ENCODE measurements at regions not wholly inside any gene's neighbourhood (a gene's known extent, or its start where the extent isn't known, plus 50 kb on each side); places are given as distances from the start of the nearest gene placed in this dataset.

DNA sequence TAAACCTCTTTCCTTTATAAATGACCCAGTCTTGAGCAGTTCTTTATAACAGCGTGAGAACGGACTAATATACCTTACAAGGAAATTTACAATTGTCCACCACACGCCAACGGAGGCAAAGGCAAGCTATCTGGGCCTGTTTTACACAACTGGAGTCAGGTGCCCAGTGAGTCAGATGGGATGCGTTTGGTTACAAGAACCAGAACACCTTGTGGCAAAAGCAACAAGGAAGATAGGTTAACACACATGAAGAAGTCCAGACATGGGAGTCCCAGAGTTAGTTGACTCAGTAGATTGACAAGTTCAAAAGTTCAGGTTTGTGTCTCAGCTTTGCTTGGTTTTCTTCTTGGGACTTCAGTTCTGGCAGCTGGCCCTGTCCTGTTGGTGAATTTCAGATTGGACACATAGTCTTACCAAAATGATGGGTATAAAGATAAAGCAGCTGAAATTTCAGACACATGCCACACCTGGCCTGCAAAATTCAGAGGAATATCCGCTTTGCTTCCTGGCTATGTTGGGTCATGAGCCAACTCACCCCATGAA is 97.9 kb downstream of the PXDC1 start:
- no peaks in the 10 kb centered on the region for H3K36me3 Mint-ChIP-seq (ENCODE audit: insufficient read depth)
- no peak overlapping the region for H3K27ac Mint-ChIP-seq (ENCODE audit: low read depth)
- no peaks in the 10 kb centered on the region for H3K9me3 Mint-ChIP-seq
- no peak overlapping the region for H3K4me3 Mint-ChIP-seq
- H3K27me3 Mint-ChIP-seq = peaks cover 63% of the 10 kb centered on the region
- ATAC-seq (replicated peaks; ENCODE audit: extremely low read depth, poor library complexity, severe bottlenecking) (no peak), DNase-seq (ENCODE audit: low spot score in 2 of 2) (no peak)
- no peaks in the 10 kb centered on the region for H3K4me1 Mint-ChIP-seq

DNA sequence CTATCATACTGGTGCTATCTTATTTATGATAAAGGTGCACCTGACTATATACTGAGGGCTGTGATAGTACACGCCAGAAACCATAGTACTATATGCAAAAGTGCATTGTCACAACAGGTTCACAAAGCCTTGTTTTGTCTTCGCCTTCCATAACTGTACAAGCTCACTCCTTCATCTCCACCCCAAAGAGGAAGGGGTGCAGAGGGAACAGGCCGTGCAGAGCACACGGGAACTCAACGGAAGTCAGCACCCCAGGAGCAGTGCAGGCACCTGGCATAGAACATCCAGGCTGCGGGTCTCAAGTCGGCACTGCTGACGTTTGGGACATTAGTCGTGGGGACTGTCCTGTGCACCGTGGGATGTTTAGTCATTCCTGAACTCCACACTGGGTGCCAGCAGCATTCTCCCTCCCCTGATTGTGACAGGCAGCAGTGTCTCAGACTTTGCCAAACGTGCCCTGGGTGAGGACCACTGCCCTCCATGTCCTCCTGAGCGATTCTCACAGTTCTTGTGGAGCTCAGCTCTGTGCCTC is 99.7 kb downstream of the PXDC1 start:
- no peak for ATAC-seq (replicated peaks; ENCODE audit: extremely low read depth, poor library complexity, severe bottlenecking)
- Mint-ChIP-seq H3K27me3 (peaks cover 51% of the 10 kb centered on the region), H3K9me3 (no peaks in the 10 kb centered on the region), H3K27ac (ENCODE audit: low read depth) (no peak overlapping the region), H3K36me3 (ENCODE audit: insufficient read depth) (no peaks in the 10 kb centered on the region), H3K4me1 (no peaks in the 10 kb centered on the region), H3K4me3 (no peak overlapping the region)
- no peak for DNase-seq (ENCODE audit: low spot score in 2 of 2)

DNA sequence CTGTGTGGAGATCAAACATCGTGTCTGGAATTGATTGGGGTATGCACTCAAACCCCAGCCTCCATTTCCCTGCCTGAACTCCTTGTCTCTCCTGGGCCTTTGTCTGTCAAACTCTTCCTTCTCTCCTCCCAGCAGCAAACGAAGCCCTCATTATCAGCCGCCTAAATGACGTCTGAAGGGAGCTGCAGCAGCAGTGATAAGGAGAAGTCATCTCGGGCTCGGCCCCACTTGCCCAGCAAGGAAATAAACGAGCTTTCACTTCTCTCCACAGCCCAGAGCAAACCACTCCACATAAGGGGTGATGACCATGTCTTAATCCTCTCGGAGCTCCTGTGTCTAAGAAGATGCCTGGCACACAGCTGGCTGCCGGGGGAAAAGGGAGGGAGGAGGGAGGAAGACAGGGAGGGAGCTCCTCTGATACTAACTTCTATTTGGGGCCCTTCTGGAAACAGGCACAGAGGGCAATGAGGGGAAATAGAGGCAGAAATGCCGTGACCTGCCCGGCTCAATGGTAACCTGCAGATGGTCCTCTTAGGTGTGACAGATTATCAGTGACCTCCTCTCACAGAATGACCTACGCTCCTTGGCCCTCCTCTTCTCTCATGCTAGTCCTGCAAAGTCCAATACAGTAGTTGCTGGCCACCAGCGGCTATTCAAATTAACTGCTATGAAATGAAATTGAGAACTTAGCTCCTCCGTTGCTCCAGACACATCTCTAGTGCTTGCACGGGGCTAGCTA is 100.4 kb downstream of the PXDC1 start:
- DNase-seq (ENCODE audit: low spot score in 2 of 2) (no peak), ATAC-seq (replicated peaks; ENCODE audit: extremely low read depth, poor library complexity, severe bottlenecking) (no peak)
- H3K9me3 Mint-ChIP-seq = no peaks in the 10 kb centered on the region
- no peak overlapping the region for H3K27ac Mint-ChIP-seq (ENCODE audit: low read depth)
- no peak overlapping the region for H3K4me3 Mint-ChIP-seq
- H3K4me1 Mint-ChIP-seq = no peaks in the 10 kb centered on the region
- peaks cover 44% of the 10 kb centered on the region for H3K27me3 Mint-ChIP-seq
- no peaks in the 10 kb centered on the region for H3K36me3 Mint-ChIP-seq (ENCODE audit: insufficient read depth)

DNA sequence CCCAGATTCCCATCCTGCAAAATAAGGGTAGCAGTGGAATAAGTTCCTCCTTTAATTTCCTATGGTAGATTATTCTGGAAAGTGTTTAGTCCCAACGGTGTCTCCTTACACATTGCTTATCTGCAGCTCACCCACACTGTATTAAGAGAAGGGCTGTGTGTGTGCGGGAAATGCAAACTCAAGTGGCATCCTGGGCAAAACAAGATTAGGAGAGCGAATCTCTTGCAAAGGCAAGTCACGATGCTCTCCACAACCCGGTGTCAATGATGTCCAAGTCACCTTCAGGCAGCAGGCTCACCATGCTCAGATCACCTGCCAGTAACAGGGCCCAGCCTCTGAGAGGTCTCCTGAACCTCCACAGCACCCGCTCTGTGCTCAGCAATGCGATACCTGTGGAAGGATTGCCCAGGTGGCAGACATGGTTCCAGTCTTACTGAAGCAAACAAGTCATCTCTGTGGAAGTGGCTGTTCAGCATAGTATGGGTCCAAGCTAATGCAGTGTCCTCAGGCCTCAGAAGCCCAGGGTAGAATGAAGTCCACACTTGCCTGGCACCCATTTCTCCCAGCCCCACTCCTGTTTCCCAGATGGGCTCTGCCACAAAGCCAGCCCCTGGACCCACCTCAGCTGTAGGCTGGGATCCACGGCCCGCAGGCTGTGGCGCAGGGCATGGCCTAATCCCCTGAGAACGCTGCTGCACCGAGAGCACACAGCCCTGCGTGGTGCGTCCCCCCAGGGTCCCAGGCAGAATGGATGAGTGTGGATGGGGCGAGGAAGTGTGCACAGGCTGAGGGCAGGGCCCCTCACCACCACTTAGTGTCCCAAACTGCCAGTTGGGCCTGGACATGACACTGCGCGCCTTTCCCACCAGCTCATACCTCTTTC is 101.2 kb downstream of the PXDC1 start:
- Mint-ChIP-seq H3K36me3 (ENCODE audit: insufficient read depth) (no peaks in the 10 kb centered on the region), H3K4me1 (no peaks in the 10 kb centered on the region), H3K27ac (ENCODE audit: low read depth) (no peak overlapping the region), H3K27me3 (peaks cover 45% of the 10 kb centered on the region), H3K4me3 (no peak overlapping the region), H3K9me3 (no peaks in the 10 kb centered on the region)
- DNase-seq (ENCODE audit: low spot score in 2 of 2) (no peak), ATAC-seq (replicated peaks; ENCODE audit: extremely low read depth, poor library complexity, severe bottlenecking) (no peak)

DNA sequence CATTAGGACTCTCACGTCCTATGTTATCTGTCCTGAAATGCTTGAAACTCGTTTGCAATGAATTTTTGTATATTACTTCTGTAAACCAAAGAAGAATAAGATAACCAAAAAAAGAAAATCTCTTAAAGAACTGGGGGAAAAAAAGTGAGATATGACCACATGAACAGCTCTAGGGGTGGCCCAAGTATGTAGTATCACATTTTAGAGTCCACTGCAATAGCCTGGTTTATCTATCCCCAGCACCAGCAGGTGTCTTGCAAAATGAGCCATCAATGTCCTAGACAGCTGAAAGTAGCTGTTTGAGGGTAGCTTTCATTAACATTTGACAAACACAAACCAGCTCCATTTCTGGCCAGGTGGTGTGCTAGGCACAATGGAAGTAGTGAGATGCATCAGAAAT is 102.8 kb downstream of the PXDC1 start:
- Mint-ChIP-seq H3K27ac (ENCODE audit: low read depth) (no peak overlapping the region), H3K36me3 (ENCODE audit: insufficient read depth) (no peaks in the 10 kb centered on the region), H3K27me3 (peaks cover 51% of the 10 kb centered on the region), H3K4me1 (no peaks in the 10 kb centered on the region), H3K9me3 (no peaks in the 10 kb centered on the region), H3K4me3 (no peak overlapping the region)
- ATAC-seq (replicated peaks; ENCODE audit: extremely low read depth, poor library complexity, severe bottlenecking) (no peak), DNase-seq (ENCODE audit: low spot score in 2 of 2) (no peak)

DNA sequence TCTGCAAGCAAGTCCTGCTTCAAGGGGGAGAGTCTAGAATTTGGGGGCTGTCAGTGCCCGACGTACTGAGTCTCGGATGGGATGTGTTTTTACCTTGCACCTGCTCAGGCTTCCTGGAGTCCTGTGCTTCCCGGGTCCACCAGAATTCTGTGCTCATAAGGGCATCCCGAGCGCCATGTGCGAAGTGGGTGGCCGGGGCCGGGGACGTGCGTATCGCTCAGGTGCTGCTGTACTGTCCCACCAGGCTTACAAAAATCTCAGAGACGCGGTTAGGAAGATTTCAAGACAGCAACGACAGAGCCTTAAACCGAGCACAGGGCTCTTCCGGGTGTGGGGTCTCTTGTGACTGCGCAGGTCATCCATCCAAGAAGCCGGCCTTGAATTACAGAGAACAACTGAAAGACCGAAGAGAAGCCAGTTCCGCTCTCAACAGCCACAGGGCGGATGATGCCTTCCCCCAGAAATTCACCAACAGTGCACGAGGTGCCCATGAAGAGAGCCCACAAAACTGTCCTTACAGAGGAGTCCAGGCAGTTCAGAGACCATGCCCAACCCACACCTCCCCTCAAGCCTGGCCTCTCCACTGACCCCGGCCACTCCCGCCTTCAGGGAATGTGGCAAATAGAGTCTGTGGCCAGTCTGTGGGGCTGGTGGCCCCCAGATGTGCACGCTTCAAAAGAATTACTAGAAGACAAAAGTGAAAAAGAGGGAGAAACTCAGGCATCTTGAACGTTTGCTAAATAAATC is 104.7 kb downstream of the PXDC1 start:
- no peak overlapping the region for H3K4me3 Mint-ChIP-seq
- no peaks in the 10 kb centered on the region for H3K9me3 Mint-ChIP-seq
- DNase-seq (ENCODE audit: low spot score in 2 of 2) (no peak), ATAC-seq (replicated peaks; ENCODE audit: extremely low read depth, poor library complexity, severe bottlenecking) (no peak)
- H3K27me3 Mint-ChIP-seq = peaks cover 45% of the 10 kb centered on the region
- no peaks in the 10 kb centered on the region for H3K36me3 Mint-ChIP-seq (ENCODE audit: insufficient read depth)
- H3K27ac Mint-ChIP-seq (ENCODE audit: low read depth) = no peak overlapping the region
- no peaks in the 10 kb centered on the region for H3K4me1 Mint-ChIP-seq

DNA sequence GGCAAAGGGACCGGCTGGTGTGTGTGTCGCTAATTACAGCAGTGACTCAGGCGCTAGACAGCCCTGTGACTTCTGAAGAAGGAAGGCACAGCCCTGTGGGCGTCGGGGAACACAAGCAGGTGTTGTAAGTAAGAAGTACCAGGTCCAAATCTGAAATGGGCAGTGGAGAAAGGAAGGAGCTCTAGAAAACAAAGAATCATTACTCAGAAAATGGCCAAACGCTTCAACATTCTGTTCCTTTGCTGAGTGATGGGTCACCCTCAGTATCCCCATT is 106.8 kb downstream of the PXDC1 start:
- Mint-ChIP-seq H3K9me3 (no peaks in the 10 kb centered on the region), H3K4me3 (no peak overlapping the region), H3K27ac (ENCODE audit: low read depth) (no peak overlapping the region), H3K27me3 (peaks cover 46% of the 10 kb centered on the region), H3K4me1 (no peaks in the 10 kb centered on the region), H3K36me3 (ENCODE audit: insufficient read depth) (no peaks in the 10 kb centered on the region)
- DNase-seq (ENCODE audit: low spot score in 2 of 2) (no peak), ATAC-seq (replicated peaks; ENCODE audit: extremely low read depth, poor library complexity, severe bottlenecking) (no peak)

DNA sequence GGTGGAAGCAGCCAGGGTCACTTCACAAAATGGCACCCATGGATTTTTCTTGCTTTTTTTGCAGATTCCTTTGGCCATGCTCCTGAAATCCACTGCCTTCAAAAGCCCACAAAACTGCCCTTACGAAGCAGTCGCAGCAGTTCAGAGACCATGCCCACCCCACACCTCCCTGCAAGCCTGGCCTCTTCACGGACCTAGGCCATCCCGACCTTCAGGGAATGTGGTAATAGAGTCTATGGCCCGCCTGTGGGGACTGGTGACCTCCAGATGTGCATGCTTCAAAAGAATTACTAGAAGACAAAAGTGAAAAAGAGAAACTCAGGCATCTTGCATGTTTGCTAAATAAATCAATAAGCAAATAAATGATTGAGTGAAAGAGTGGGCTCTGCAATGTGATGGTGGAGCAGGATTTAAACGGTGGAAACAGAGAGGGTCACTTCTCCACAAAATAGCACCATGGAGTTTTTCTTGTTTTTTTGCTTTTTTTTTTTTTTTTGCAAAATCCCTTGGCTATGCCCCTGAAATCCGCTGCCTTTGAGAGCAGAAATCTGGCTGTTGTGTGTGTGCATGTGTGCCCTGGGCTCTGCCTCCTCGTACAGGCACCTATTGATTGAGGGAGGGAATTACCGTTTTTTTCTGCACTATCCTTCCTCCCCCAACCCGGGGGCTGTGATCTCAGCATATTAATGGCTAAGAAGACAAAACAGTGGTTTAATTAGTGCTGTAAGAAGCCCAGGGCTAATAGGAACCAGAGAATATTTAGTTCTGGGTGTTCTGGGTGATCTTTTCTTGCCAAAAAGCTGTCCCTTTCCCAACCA is 107.4 kb downstream of the PXDC1 start:
- no peak overlapping the region for H3K27ac Mint-ChIP-seq (ENCODE audit: low read depth)
- H3K4me1 Mint-ChIP-seq = no peaks in the 10 kb centered on the region
- H3K9me3 Mint-ChIP-seq = no peaks in the 10 kb centered on the region
- no peaks in the 10 kb centered on the region for H3K36me3 Mint-ChIP-seq (ENCODE audit: insufficient read depth)
- peaks cover 52% of the 10 kb centered on the region for H3K27me3 Mint-ChIP-seq
- DNase-seq (ENCODE audit: low spot score in 2 of 2) = no peak
- no peak for ATAC-seq (replicated peaks; ENCODE audit: extremely low read depth, poor library complexity, severe bottlenecking)
- no peak overlapping the region for H3K4me3 Mint-ChIP-seq

DNA sequence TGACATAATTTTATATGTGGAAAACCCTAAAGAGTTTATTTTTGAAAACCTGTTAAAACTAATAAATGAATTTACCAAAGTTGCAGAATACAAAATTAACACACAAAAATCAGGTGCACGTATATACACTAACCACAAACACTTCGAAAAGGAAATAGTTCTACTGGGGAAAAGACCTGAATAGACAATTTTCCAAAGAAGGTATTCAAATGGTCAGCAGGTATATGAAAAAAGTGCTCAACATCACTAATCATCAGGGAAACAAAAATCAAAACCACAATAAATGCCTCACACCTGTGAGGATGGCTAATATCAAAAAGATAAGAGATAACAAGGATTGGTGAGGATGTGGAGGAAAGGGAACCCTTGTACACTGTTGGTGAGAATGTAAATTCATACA is 110.6 kb downstream of the PXDC1 start:
- no peaks in the 10 kb centered on the region for H3K36me3 Mint-ChIP-seq (ENCODE audit: insufficient read depth)
- DNase-seq (ENCODE audit: low spot score in 2 of 2) (no peak), ATAC-seq (replicated peaks; ENCODE audit: extremely low read depth, poor library complexity, severe bottlenecking) (no peak)
- H3K4me1 Mint-ChIP-seq = no peaks in the 10 kb centered on the region
- H3K27ac Mint-ChIP-seq (ENCODE audit: low read depth) = no peak overlapping the region
- peaks cover 83% of the 10 kb centered on the region for H3K27me3 Mint-ChIP-seq
- H3K9me3 Mint-ChIP-seq = no peaks in the 10 kb centered on the region
- H3K4me3 Mint-ChIP-seq = no peak overlapping the region

DNA sequence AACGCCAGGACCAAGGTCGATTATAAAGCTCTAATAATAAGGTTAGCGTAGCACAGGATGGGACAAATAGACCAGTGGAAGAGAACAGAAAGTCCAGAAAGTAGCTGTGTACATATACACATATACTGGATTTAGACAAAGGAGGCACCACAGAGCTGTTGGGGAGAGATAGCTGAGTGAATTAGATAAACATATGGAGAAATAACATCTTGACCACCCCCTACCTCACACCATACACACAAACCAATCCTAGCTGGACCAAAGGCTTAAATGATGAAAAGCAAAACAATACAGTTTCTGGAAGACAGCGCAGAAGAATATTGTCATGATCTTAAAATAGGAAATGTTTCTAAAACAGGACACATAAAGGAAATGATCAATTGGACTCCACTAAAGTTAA is 112.9 kb downstream of the PXDC1 start:
- Mint-ChIP-seq H3K4me1 (no peaks in the 10 kb centered on the region), H3K27ac (ENCODE audit: low read depth) (no peak overlapping the region), H3K9me3 (no peaks in the 10 kb centered on the region), H3K36me3 (ENCODE audit: insufficient read depth) (no peaks in the 10 kb centered on the region), H3K27me3 (peaks cover 79% of the 10 kb centered on the region), H3K4me3 (no peak overlapping the region)
- no peak for DNase-seq (ENCODE audit: low spot score in 2 of 2)
- ATAC-seq (replicated peaks; ENCODE audit: extremely low read depth, poor library complexity, severe bottlenecking) = no peak

DNA sequence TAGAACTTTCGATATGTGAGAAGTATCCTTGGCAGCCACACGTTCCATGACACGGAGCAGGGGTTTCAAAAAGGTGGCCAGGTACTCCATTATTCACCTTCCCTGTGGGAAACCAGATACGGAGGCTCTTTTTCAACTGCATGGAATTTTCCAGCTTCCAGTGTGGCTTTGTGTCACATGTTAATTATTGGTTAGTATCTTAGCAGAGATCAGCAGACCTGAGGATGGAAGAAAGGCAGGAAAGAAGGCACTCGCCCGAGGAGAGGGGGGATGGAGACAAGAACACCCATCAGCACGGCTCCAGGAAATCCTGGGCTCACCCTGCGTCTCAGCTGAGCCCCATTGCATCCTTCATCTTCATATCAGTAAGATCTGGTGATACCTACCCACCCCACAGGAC is 115.5 kb downstream of the PXDC1 start:
- H3K36me3 Mint-ChIP-seq (ENCODE audit: insufficient read depth) = no peaks in the 10 kb centered on the region
- H3K9me3 Mint-ChIP-seq = no peaks in the 10 kb centered on the region
- no peaks in the 10 kb centered on the region for H3K4me1 Mint-ChIP-seq
- no peak overlapping the region for H3K27ac Mint-ChIP-seq (ENCODE audit: low read depth)
- ATAC-seq (replicated peaks; ENCODE audit: extremely low read depth, poor library complexity, severe bottlenecking) (no peak), DNase-seq (ENCODE audit: low spot score in 2 of 2) (no peak)
- no peak overlapping the region for H3K4me3 Mint-ChIP-seq
- H3K27me3 Mint-ChIP-seq = peaks cover 61% of the 10 kb centered on the region

DNA sequence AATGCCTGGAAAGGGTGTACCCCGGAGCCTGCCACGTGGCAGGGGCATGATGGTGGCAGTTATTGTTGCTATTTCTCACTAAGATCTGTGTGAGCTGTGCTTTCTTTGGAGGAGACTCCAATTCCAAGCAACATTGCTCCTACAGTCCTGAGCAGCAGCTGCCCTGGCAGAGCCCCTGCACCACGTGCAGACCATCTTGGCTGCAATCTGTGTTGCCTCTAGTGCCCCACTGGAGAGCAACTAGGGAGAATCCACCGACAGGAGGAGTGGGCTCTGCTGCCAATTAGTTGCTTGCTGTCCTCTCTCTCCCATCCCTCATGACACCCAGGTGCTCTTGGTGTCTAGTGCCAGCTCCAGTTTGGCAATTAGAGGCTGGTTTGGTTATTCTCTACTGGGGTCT is 116.0 kb downstream of the PXDC1 start:
- Mint-ChIP-seq H3K9me3 (no peaks in the 10 kb centered on the region), H3K36me3 (ENCODE audit: insufficient read depth) (no peaks in the 10 kb centered on the region), H3K27me3 (peaks cover 64% of the 10 kb centered on the region), H3K4me3 (no peak overlapping the region), H3K4me1 (no peaks in the 10 kb centered on the region), H3K27ac (ENCODE audit: low read depth) (no peak overlapping the region)
- DNase-seq (ENCODE audit: low spot score in 2 of 2) = no peak
- no peak for ATAC-seq (replicated peaks; ENCODE audit: extremely low read depth, poor library complexity, severe bottlenecking)

Data from central memory CD8-positive, alpha-beta T cell (primary cell).